CD4-positive, alpha-beta T cell treated with Interleukin-12 subunit alpha and Interleukin-12 subunit beta, for 1 hour (primary cell): ENCODE measurements at regions not wholly inside any gene's neighbourhood (a gene's known extent, or its start where the extent isn't known, plus 50 kb on each side); places are given as distances from the start of the nearest gene placed in this dataset.
"Not testable (repeated sequence)": the region's sequence is repeated elsewhere in the genome, so short reads cannot be mapped to it uniquely, and the experiment has no call there.

Experiments
- DNase-seq: peaks from one replicate; pipeline ENCODE4 v3.0.0-alpha.2; 2020

DNA sequence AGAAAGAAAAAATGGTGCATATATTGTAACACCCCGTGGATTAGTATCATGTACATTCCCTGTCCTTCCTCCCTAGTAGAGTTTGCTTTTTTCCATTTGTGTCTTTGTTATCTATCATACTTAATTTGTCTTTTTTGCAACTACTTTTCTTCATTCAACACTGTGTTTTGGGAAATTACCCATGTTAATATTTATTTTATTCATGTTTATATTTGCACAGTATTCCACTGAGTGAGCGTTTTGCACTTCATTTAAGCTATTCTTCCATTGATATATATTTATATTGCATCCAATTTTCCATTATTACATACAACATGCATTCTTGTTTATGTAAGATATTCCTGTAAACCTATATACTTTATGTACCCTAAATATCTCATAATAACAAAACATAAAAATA lies 57.6 kb upstream of the FAM171A1 start:
- no peak for DNase-seq

GRCh38 chr10:15427843-15428414 lies 56.8 kb upstream of the FAM171A1 start:
- no peak for DNase-seq

- no peak for DNase-seq
Observed at GRCh38 chr10:15426558-15426957, 55.5 kb upstream of the FAM171A1 start.

GRCh38 chr10:15426115-15426514 lies 55.0 kb upstream of the FAM171A1 start:
- DNase-seq = no peak

GRCh38 chr10:15421875-15422274 lies 50.8 kb upstream of the FAM171A1 start:
- not testable (repeated sequence) for DNase-seq
